PC-3 (cell line): ENCODE measurements at regions not wholly inside any gene's neighbourhood (a gene's known extent, or its start where the extent isn't known, plus 50 kb on each side); places are given as distances from the start of the nearest gene placed in this dataset.

Source experiments
- EZH2 ChIP-seq: fragments of 300-600 bp; sonication (generic); IDR thresholded peaks from one replicate; pipeline ENCODE4 v1.6.1; 2017; ENCODE audit warnings: antibody characterized with exemption, mild to moderate bottlenecking, low read length; ENCODE audit not compliant: unreplicated experiment
- EZH2phosphoT487 ChIP-seq: fragments of 300-600 bp; sonication (generic); IDR thresholded peaks from 2 replicates; pipeline ENCODE4 v1.6.1; 2018; ENCODE audit warnings: mild to moderate bottlenecking, antibody characterized with exemption, low read length, borderline replicate concordance
- TF ChIP-seq, protein P1 (sequence below): fragments of 300-600 bp; sonication (generic); conservative IDR thresholded peaks from 2 replicates; pipeline ENCODE4 v1.5.1; 2017; ENCODE audit warnings: antibody characterized with exemption, low read depth, mild to moderate bottlenecking, low read length

DNA sequence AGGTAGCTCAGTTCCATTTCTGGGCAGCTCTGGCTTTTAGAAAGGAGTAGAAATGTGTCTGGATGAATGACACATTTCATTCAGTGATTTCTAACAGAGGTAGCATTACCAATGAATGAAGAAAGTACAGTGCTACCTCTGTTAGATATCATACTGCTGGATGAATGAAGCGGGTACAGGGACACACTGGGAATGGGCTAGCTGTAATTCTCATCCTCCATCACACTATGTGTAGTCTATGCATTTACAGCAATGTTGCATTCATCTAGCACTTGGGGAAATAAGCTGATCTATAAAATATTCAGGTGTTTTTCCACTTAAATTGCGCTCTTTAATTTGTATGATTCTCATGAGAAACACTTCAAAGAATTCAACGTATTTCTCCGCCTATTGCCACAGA is 158.3 kb upstream of the IRX5 start:
- TF ChIP-seq, protein P1, sequence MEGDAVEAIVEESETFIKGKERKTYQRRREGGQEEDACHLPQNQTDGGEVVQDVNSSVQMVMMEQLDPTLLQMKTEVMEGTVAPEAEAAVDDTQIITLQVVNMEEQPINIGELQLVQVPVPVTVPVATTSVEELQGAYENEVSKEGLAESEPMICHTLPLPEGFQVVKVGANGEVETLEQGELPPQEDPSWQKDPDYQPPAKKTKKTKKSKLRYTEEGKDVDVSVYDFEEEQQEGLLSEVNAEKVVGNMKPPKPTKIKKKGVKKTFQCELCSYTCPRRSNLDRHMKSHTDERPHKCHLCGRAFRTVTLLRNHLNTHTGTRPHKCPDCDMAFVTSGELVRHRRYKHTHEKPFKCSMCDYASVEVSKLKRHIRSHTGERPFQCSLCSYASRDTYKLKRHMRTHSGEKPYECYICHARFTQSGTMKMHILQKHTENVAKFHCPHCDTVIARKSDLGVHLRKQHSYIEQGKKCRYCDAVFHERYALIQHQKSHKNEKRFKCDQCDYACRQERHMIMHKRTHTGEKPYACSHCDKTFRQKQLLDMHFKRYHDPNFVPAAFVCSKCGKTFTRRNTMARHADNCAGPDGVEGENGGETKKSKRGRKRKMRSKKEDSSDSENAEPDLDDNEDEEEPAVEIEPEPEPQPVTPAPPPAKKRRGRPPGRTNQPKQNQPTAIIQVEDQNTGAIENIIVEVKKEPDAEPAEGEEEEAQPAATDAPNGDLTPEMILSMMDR: no peak
- TF ChIP-seq EZH2: no peak
- no peak for TF ChIP-seq EZH2phosphoT487
